AG20443 (cell line): ENCODE measurements at regions not wholly inside any gene's neighbourhood (a gene's known extent, or its start where the extent isn't known, plus 50 kb on each side); places are given as distances from the start of the nearest gene placed in this dataset.
"Not testable (repeated sequence)": the region's sequence is repeated elsewhere in the genome, so short reads cannot be mapped to it uniquely, and the experiment has no call there.

Source experiments
- DNase-seq: peaks from one replicate; pipeline ENCODE4 v3.0.0; 2012; ENCODE audit warnings: low spot score, mixed read lengths

- DNase-seq, result no peak
Observed at GRCh38 chr3:31184261-31185061, 290.0 kb upstream of the GADL1 start.

DNA sequence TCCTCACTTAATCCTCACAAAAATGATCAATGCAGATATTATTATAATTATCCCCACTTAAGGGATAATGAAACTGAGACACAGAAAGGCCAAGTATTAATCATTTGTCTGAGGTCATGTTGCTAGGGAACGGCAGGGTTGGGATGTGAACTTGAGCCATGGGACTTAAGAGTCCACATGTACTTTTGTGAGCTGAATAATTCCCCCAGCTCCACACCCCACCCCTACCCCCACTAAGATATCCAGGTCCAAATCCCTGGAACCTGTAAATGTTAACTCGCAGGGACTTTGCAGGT lies 290.5 kb upstream of the GADL1 start:
- DNase-seq, result peak; percentile 30

- no peak for DNase-seq
Observed at GRCh38 chr3:31186041-31186440, 291.6 kb upstream of the GADL1 start.

DNA sequence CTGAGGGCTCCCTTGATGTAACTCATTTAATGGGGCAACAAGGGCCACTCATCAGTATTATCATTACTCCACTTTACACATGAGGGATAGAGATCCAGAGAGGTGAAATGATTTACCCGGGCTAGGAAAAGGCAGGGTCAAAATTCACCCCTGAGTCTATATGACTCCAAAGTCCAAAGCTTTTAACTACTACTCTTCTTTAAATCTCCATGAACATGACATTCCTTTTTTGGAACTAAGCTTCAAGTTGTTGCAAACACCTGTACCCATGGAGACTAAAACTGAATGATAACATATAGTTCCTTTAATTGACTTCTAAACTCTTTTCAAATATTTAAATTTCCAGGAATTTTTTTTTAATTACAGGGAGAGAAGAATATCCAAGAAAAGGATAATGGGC lies 292.9 kb upstream of the GADL1 start:
- DNase-seq, result no peak

GRCh38 chr3:31188112-31188511 lies 293.7 kb upstream of the GADL1 start:
- DNase-seq, result no peak

GRCh38 chr3:31189330-31189729 lies 294.9 kb upstream of the GADL1 start:
- no peak for DNase-seq

- no peak for DNase-seq
Observed at GRCh38 chr3:31189971-31190370, 295.5 kb upstream of the GADL1 start.

DNA sequence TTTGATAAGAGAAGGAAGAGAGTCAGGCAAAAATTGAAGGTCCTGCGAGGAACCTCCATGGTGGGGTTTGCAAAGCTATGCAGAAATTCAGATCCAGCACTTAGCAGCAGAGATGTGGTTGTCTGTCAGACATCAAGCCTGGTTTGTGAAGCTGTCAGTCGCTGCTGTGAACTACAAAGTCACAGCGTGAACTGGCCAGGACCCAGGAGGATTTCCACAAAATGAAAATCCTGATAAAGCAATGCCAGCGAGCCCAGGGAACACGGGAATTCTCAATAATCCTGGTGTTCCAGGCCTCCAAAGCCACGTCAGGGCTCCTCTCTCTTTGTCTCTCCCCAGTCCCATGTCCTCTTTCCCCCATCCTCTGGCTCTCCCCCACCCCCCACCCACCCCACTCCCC lies 296.9 kb upstream of the GADL1 start:
- DNase-seq, result no peak

- DNase-seq, result no peak
Observed at GRCh38 chr3:31193429-31193828, 299.0 kb upstream of the GADL1 start.

DNA sequence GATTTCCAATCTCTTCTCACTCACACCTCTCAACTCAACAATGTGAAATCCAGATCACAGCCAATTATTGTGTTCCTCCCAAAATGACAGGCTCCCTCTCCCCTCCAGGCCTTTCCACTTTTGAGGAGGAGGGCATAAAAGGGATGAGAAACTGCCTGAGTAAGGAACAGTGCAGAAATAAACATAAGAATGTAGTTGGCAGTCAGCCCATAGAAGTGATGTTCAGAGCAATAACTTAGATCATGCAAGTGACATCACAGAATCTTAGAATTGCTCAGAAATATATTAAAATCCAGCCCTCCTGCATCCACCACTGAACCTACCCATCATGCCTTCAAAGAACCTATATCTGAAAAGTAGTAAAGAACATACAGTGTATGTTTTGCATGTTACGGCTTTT lies 299.4 kb upstream of the GADL1 start:
- no peak for DNase-seq

GRCh38 chr3:31196261-31196660 lies 301.8 kb upstream of the GADL1 start:
- DNase-seq, result no peak

DNA sequence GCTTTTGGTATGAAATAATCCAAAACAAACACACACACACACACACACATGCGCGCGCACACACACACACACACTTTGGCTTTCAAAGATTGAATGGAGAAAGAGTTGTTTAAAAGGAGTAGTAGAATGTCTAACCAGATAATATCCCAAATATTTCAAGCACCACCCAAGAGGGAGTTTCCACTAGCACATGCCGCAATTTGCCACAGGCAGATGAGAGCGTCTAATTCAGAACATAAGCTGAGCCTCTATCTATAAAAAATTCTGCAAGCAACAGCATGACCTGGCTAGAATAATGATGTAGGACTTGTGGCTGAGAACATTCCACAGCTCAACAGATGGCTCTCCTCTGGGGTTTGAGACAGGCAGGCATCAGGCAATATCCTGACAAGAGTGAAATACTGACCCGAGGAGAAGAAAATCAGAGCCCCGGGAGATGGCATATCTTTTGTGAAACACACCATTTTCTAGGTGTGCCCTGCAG lies 302.5 kb upstream of the GADL1 start:
- DNase-seq, result peak; percentile 84

DNA sequence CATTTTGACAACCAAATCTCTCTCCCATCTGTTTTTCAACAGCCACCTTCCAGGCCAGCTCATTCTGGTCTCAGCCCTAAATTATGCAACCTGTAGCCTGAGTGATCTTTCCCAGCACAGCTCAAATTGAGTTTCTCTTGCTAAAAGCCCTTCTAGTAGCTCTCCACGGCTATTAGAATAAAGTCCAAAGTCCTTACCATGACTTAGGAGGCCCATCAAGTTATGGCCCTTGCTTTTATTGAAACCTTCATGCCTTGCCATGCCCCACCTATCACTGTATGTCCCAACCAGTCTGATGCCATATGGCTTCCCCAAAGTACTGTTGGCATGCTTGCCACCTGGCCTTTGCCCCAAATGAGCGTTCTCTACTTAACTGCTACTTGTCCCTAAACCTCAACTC lies 303.5 kb upstream of the GADL1 start:
- DNase-seq, result peak; percentile 34

GRCh38 chr3:31198890-31199289 lies 304.4 kb upstream of the GADL1 start:
- DNase-seq, result no peak

DNA sequence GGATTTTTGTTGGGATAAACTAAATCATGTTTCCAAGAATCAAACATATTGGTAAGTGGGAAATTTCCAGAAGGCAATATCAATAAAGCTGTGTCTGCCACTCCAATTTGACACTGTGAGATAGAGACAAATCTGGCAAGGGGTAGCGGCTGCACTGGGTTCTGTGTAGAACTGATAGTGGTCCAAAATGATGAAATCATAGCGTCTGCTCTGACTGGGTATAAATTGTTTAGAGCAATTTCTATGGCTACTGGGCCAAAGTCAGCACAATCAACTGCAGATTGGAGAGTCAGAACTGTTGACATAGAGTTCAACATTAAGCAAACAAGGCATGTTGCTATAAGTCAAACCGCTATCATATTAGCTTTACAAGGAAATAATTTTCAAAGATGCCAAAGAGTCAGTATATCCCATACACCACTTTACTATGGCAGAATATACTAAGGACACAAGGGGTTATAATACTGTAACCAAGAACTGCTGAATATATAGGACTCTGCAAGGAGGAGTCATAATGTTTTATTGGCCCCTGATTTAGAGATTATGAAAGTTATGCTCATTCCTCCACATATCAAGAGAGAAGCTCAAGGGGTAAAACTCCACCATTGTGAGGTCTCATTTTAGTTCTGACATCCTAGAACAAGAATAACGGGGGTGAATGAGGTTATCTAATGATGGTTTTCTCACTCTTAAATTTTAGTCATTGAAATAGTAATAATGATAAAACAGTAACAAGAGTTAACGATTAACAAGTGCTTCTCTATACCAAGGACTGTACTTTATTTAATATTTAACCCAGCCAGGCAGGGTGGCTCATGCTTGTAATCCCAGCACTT lies 309.7 kb upstream of the GADL1 start:
- no peak for DNase-seq

DNA sequence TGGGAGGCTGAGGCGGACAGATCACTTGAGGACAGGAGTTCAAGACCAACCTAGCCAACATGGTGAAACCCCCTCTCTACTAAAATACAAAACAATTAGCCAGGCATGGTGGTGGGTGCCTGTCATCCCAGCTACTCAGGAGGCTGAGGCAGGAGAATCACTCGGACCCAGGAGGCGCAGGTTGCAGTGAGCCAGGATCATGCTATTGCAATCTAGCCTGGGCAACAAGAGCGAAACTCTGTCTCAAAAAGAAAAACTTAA lies 310.3 kb upstream of the GADL1 start:
- DNase-seq, result not testable (repeated sequence)

GRCh38 chr3:31210068-31210645 lies 315.7 kb upstream of the GADL1 start:
- no peak for DNase-seq

DNA sequence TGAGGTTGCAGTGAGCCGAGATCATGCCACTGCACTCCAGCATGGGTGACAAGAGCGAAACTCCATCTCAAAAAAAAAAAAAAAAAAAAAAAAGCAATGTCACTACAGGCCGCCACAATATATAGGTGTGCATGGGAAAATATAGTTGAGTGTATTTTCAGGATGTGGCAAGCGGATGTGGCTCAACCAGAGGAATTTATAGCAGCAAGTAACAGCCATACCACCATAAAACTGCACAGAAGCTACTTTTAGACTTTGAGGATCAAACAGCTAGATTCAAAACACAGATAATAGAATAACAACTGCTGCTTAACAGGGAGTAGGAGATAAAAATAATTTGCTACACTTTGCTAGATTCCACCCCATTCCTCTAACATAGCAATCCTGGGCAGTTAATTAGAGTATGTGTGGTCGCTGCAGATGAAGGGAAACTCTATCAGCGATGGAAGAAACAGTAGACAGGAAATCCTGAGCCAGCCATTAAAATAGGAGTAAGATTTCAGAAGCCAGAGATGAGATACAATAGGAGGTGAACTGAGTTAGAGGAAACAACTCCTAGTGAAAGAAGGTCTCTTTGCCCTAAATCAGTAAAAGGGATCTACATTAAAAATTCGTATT lies 318.7 kb upstream of the STT3B start:
- DNase-seq, result no peak

GRCh38 chr3:31218082-31218481 lies 314.6 kb upstream of the STT3B start:
- DNase-seq, result no peak

GRCh38 chr3:31219131-31219843 lies 313.4 kb upstream of the STT3B start:
- DNase-seq, result peak; percentile 23

- DNase-seq, result no peak
Observed at GRCh38 chr3:31220431-31220830, 312.3 kb upstream of the STT3B start.

GRCh38 chr3:31223278-31223677 lies 309.4 kb upstream of the STT3B start:
- no peak for DNase-seq
